ENCODE measurements at regions not wholly inside any gene's neighbourhood (a gene's known extent, or its start where the extent isn't known, plus 50 kb on each side); places are given as distances from the start of the nearest gene placed in this dataset.

DNA sequence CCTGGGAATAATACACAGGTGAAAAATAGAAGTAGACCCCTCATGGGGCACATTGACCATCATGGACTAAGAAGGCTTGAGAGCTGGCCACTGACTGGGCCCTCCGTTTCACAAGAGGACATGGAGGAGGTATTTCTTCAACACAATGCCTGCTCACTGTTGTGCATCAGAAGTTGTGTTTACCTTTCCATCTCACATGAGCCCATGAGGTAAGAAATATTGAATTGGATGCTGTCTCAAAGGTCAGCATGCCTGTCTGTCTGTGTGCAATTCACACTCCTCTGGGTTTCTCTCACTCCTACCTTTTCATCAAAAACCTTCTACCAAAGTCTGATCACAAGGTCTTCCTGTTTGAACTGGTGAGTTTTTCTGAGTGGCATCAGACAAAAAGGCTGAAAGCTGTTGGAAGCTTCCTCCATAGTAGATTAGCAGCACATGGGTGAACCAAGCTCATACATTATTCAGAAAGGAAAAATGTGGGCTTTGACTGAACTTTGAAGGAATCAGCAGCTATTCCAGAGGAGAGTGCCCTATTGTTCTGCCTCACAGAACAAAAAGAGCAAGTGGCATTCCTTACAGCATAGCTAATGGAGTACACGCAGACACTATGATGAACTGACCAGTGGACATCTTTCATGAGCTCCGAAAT, 143.2 kb upstream of the RND3 start:
- no peak for DNase-seq
- Histone ChIP-seq H2AFZ (ENCODE audit: low read length) (no peak overlapping the region), H3K36me3 (ENCODE audit: low read depth, low read length) (no peaks in the 10 kb centered on the region), H3K4me3 (ENCODE audit: low read length) (no peak overlapping the region), H3K79me2 (ENCODE audit: low read length) (no peaks in the 10 kb centered on the region), H3K4me2 (ENCODE audit: low read length) (no peak overlapping the region), H4K20me1 (ENCODE audit: low read length) (no peaks in the 10 kb centered on the region), H3F3A (ENCODE audit: low read length, unreplicated experiment) (no peaks in the 10 kb centered on the region), H3K9me3 (ENCODE audit: low read length) (no peaks in the 10 kb centered on the region), H3K27me3 (ENCODE audit: low read length) (no peaks in the 10 kb centered on the region), H3K4me1 (ENCODE audit: insufficient read depth, low read length) (no peaks in the 10 kb centered on the region), H3K9me2 (replicated peaks; ENCODE audit: low read length) (no peaks in the 10 kb centered on the region), H3K27ac (ENCODE audit: low read length) (no peak overlapping the region), H3K9ac (ENCODE audit: low read length) (no peak overlapping the region)
- intact Hi-C loops (cut with micrococcal nuclease) = no loop called here
- ChIA-PET CTCF (no interaction called here), POLR2A (ENCODE audit: unreplicated experiment) (interaction anchor here (0.6 kb wide), 1 partner anchor 283 kb away, joined by 5 read pairs; no protein-coding TSS in a partner anchor)
- ATAC-seq = no peak
- no peak for TF ChIP-seq EZH2 (IDR thresholded peaks at IDR 0.05; ENCODE audit: low read length, unreplicated experiment)
- TF ChIP-seq, protein P1, sequence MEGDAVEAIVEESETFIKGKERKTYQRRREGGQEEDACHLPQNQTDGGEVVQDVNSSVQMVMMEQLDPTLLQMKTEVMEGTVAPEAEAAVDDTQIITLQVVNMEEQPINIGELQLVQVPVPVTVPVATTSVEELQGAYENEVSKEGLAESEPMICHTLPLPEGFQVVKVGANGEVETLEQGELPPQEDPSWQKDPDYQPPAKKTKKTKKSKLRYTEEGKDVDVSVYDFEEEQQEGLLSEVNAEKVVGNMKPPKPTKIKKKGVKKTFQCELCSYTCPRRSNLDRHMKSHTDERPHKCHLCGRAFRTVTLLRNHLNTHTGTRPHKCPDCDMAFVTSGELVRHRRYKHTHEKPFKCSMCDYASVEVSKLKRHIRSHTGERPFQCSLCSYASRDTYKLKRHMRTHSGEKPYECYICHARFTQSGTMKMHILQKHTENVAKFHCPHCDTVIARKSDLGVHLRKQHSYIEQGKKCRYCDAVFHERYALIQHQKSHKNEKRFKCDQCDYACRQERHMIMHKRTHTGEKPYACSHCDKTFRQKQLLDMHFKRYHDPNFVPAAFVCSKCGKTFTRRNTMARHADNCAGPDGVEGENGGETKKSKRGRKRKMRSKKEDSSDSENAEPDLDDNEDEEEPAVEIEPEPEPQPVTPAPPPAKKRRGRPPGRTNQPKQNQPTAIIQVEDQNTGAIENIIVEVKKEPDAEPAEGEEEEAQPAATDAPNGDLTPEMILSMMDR (conservative IDR thresholded peaks at IDR 0.05; ENCODE audit: low read depth, low read length) = no peak
- no peak for TF ChIP-seq EZH2phosphoT487 (IDR thresholded peaks at IDR 0.05; ENCODE audit: borderline replicate concordance, low read length)
- no TSS peak for BruUV-seq (replicated peaks)

DNA sequence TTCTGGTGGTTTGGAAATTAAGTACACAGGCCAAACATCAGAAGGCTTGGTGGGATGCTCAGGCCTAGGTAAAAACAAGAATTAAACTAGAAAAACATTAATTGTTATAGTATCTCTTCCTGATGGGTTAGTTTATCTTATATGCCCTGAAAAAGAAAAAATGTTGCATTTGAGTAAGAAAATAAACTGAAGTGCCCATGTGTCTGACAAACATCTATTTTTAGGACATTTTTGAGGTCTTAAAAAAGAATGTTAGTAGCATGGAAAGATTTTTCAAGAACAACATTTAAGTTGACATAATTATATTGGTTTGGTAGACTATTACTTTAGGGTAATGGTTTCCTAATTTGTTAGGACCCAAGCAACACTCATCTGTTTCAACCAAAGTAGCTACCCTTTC, 140.1 kb upstream of the RND3 start:
- no peaks in the 10 kb centered on the region for H3F3A ChIP-seq (ENCODE audit: low read length, unreplicated experiment)
- CTCF ChIA-PET = no interaction called here
- ATAC-seq (no peak), DNase-seq (no peak)
- no TSS peak for BruUV-seq (replicated peaks)
- no peaks in the 10 kb centered on the region for H3K79me2 ChIP-seq (ENCODE audit: low read length)
- no peaks in the 10 kb centered on the region for H3K27me3 ChIP-seq (ENCODE audit: low read length)
- no peaks in the 10 kb centered on the region for H4K20me1 ChIP-seq (ENCODE audit: low read length)
- no peaks in the 10 kb centered on the region for H3K9me2 ChIP-seq (replicated peaks; ENCODE audit: low read length)
- H3K9ac ChIP-seq (ENCODE audit: low read length) = no peak overlapping the region
- H3K9me3 ChIP-seq (ENCODE audit: low read length) = no peaks in the 10 kb centered on the region
- H3K36me3 ChIP-seq (ENCODE audit: low read depth, low read length) = no peaks in the 10 kb centered on the region
- no peak overlapping the region for H3K4me2 ChIP-seq (ENCODE audit: low read length)
- POLR2A ChIA-PET (ENCODE audit: unreplicated experiment) = no interaction called here
- TF ChIP-seq, protein P1 (conservative IDR thresholded peaks at IDR 0.05; ENCODE audit: low read depth, low read length) = no peak
- TF ChIP-seq EZH2phosphoT487 (IDR thresholded peaks at IDR 0.05; ENCODE audit: borderline replicate concordance, low read length) (no peak), EZH2 (IDR thresholded peaks at IDR 0.05; ENCODE audit: low read length, unreplicated experiment) (no peak)
- no peak overlapping the region for H3K27ac ChIP-seq (ENCODE audit: low read length)
- no peak overlapping the region for H3K4me3 ChIP-seq (ENCODE audit: low read length)
- intact Hi-C loops (cut with micrococcal nuclease) = loop anchor here (10.0 kb wide), 2 partner anchors 427 to 537 kb away; no protein-coding TSS in a partner anchor
- H2AFZ ChIP-seq (ENCODE audit: low read length) = no peak overlapping the region
- peaks cover 14% of the 10 kb centered on the region for H3K4me1 ChIP-seq (ENCODE audit: insufficient read depth, low read length)

DNA sequence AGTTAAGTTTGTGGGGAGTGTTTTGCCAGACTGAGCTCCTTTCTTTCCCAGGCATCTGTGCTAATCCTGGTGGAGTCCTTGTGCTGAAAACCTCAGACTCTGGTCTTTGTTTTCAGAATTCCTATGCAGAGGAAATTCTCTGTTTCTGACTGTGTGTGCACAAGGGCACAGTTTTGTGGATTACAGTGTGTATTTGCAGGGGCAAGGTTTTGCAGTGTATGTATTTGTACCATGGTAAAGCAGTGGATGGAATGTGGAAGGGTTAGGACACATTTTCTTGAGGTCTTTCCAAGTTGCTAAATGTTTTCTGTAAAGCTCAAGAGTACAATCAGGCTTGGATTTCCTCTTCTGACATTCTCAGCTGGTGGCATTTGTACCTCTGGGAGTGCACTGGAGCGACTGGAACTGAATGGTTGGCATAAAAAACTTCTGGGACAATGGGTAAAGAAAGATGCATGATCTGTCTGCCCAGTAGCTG, 139.5 kb upstream of the RND3 start:
- no peak for TF ChIP-seq EZH2 (IDR thresholded peaks at IDR 0.05; ENCODE audit: low read length, unreplicated experiment)
- TF ChIP-seq, protein P1 (conservative IDR thresholded peaks at IDR 0.05; ENCODE audit: low read depth, low read length) = no peak
- no peak for TF ChIP-seq EZH2phosphoT487 (IDR thresholded peaks at IDR 0.05; ENCODE audit: borderline replicate concordance, low read length)
- ATAC-seq (no peak), DNase-seq (no peak)
- Histone ChIP-seq H3K27ac (ENCODE audit: low read length) (no peak overlapping the region), H3K4me3 (ENCODE audit: low read length) (no peak overlapping the region), H3F3A (ENCODE audit: low read length, unreplicated experiment) (no peaks in the 10 kb centered on the region), H3K9me2 (replicated peaks; ENCODE audit: low read length) (no peaks in the 10 kb centered on the region), H2AFZ (ENCODE audit: low read length) (no peak overlapping the region), H3K36me3 (ENCODE audit: low read depth, low read length) (no peaks in the 10 kb centered on the region), H3K27me3 (ENCODE audit: low read length) (no peaks in the 10 kb centered on the region), H3K9me3 (ENCODE audit: low read length) (no peaks in the 10 kb centered on the region), H3K9ac (ENCODE audit: low read length) (no peak overlapping the region), H4K20me1 (ENCODE audit: low read length) (no peaks in the 10 kb centered on the region), H3K79me2 (ENCODE audit: low read length) (no peaks in the 10 kb centered on the region), H3K4me1 (ENCODE audit: insufficient read depth, low read length) (peaks cover 19% of the 10 kb centered on the region), H3K4me2 (ENCODE audit: low read length) (no peak overlapping the region)
- ChIA-PET CTCF (no interaction called here), POLR2A (ENCODE audit: unreplicated experiment) (no interaction called here)
- BruUV-seq (replicated peaks) = no TSS peak
- intact Hi-C loops (cut with micrococcal nuclease) = loop anchor here (10.0 kb wide), 2 partner anchors 428 to 538 kb away; no protein-coding TSS in a partner anchor

All from PC-3 (cell line).